ENCODE measurements at regions not wholly inside any gene's neighbourhood (a gene's known extent, or its start where the extent isn't known, plus 50 kb on each side); places are given as distances from the start of the nearest gene placed in this dataset.

- Histone ChIP-seq H3K36me3 (replicated peaks; ENCODE audit: insufficient read depth, low read depth) (no peaks in the 10 kb centered on the region), H2AFZ (no peak overlapping the region), H3K4me1 (ENCODE audit: insufficient read depth) (no peaks in the 10 kb centered on the region), H3K27ac (no peak overlapping the region), H3K79me2 (no peaks in the 10 kb centered on the region), H3K9me2 (replicated peaks; ENCODE audit: insufficient read depth) (no peaks in the 10 kb centered on the region), H3K4me2 (no peak overlapping the region), H3K4me3 (no peak overlapping the region), H3K27me3 (no peaks in the 10 kb centered on the region), H4K20me1 (ENCODE audit: insufficient read depth, poor library complexity, severe bottlenecking) (no peaks in the 10 kb centered on the region), H3K9me3 (ENCODE audit: low read depth) (no peaks in the 10 kb centered on the region)
- 63% methylated on average over 1 of the region's 1 CpG for WGBS (ENCODE audit: low lambda C conversion rate, missing lambda C conversion rate)
- TF ChIP-seq EZH2 (IDR thresholded peaks at IDR 0.05; ENCODE audit: borderline replicate concordance) (no peak), EZH2phosphoT487 (IDR thresholded peaks at IDR 0.05; ENCODE audit: low read depth, severe bottlenecking, unreplicated experiment) (no peak), CTCF (IDR thresholded peaks at IDR 0.05; ENCODE audit: poor library complexity) (no peak)
- no peak for DNase-seq (ENCODE audit: low spot score)
These were observed 706.6 kb downstream of the EFNA5 start for GRCh38 chr5:106964132-106964531.

- no peak overlapping the region for H3K27ac ChIP-seq
- H3K36me3 ChIP-seq (replicated peaks; ENCODE audit: insufficient read depth, low read depth), result no peaks in the 10 kb centered on the region
- TF ChIP-seq EZH2 (IDR thresholded peaks at IDR 0.05; ENCODE audit: borderline replicate concordance) (no peak), EZH2phosphoT487 (IDR thresholded peaks at IDR 0.05; ENCODE audit: low read depth, severe bottlenecking, unreplicated experiment) (no peak), CTCF (IDR thresholded peaks at IDR 0.05; ENCODE audit: poor library complexity) (no peak)
- H2AFZ ChIP-seq, result no peak overlapping the region
- no peaks in the 10 kb centered on the region for H3K9me2 ChIP-seq (replicated peaks; ENCODE audit: insufficient read depth)
- H3K4me3 ChIP-seq, result no peak overlapping the region
- H3K4me2 ChIP-seq, result no peak overlapping the region
- H3K27me3 ChIP-seq, result no peaks in the 10 kb centered on the region
- H3K4me1 ChIP-seq (ENCODE audit: insufficient read depth), result no peaks in the 10 kb centered on the region
- DNase-seq (ENCODE audit: low spot score), result no peak
- no peaks in the 10 kb centered on the region for H3K79me2 ChIP-seq
- no peaks in the 10 kb centered on the region for H3K9me3 ChIP-seq (ENCODE audit: low read depth)
- WGBS (ENCODE audit: low lambda C conversion rate, missing lambda C conversion rate), result 78% methylated on average over 1 of the region's 1 CpG
- H4K20me1 ChIP-seq (ENCODE audit: insufficient read depth, poor library complexity, severe bottlenecking), result no peaks in the 10 kb centered on the region
These were observed 707.1 kb downstream of the EFNA5 start for GRCh38 chr5:106963630-106964029.

DNA sequence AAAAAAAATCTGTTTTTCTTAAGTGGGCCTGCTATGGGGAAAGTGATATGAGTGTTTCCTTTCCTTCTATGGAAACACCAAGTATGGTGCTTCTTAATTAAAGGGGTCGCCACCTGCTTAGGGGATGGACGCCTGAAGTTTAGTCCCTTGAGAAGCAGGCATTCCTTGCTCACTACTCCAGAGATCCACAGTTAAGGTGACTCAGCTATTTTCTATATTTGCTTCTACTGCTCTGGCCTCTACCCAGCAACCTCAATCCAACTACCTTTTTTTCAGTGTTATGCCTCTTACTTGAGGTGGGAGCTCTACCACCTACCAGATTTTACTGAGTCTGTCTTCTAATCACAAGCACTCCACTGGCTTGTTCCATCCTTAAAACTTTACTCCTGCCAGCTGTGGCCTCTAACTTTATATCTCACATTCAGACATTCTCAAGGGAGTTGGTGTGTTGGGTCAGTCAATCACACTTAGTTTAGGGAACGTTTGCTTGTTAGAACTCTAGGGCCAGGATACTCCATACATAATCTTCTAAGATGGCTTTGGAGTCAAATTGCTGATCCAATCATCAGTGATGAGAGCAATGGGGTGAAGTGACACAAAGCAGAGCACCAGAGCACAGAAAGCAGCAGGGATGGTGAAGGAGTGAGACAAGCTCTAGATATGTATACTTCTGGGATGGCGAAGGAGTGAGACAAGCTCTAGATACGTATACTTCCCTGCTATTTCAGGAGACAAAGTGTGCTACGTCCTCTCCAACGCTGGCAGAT lies 708.1 kb downstream of the EFNA5 start:
- TF ChIP-seq EZH2phosphoT487 (IDR thresholded peaks at IDR 0.05; ENCODE audit: low read depth, severe bottlenecking, unreplicated experiment), result no peak
- TF ChIP-seq CTCF (IDR thresholded peaks at IDR 0.05; ENCODE audit: poor library complexity), result no peak
- no peak for TF ChIP-seq EZH2 (IDR thresholded peaks at IDR 0.05; ENCODE audit: borderline replicate concordance)

More for the DNA sequence above, 708.1 kb downstream of the EFNA5 start:
- no peaks in the 10 kb centered on the region for H3K36me3 ChIP-seq (replicated peaks; ENCODE audit: insufficient read depth, low read depth)
- H3K4me3 ChIP-seq, result no peak overlapping the region
- H3K27ac ChIP-seq, result no peak overlapping the region
- no peak overlapping the region for H2AFZ ChIP-seq
- no peaks in the 10 kb centered on the region for H3K9me2 ChIP-seq (replicated peaks; ENCODE audit: insufficient read depth)
- no peaks in the 10 kb centered on the region for H3K27me3 ChIP-seq
- H4K20me1 ChIP-seq (ENCODE audit: insufficient read depth, poor library complexity, severe bottlenecking), result no peaks in the 10 kb centered on the region
- 61% methylated on average over 7 of the region's 7 CpGs for WGBS (ENCODE audit: low lambda C conversion rate, missing lambda C conversion rate)
- no peak overlapping the region for H3K4me2 ChIP-seq
- DNase-seq (ENCODE audit: low spot score), result no peak
- no peaks in the 10 kb centered on the region for H3K79me2 ChIP-seq
- no peaks in the 10 kb centered on the region for H3K4me1 ChIP-seq (ENCODE audit: insufficient read depth)
- H3K9me3 ChIP-seq (ENCODE audit: low read depth), result no peaks in the 10 kb centered on the region
